Liver (tissue), 8 donors: ENCODE measurements at regions not wholly inside any gene's neighbourhood (a gene's known extent, or its start where the extent isn't known, plus 50 kb on each side); places are given as distances from the start of the nearest gene placed in this dataset.

Source experiments
- DNase-seq: peaks from one replicate; pipeline ENCODE4 v3.0.0-alpha.2; 2017; ENCODE audit warnings: low spot score
- H3K27ac ChIP-seq, 2 donors: one replicate each; pipeline ENCODE4 v1.7.0; 2013; ENCODE audit warnings: inconsistent platforms in 2 of 2, low read length in 2 of 2, control low read depth in 1 of 2, low read depth in 1 of 2, mild to moderate bottlenecking in 1 of 2
- H3K27me3 ChIP-seq, 4 donors: one replicate each; pipeline versions ENCODE4 v1.6.1 to v1.7.0; 2013; ENCODE audit warnings: low read length in 3 of 4, inconsistent platforms in 1 of 4, mild to moderate bottlenecking in 1 of 4, moderate library complexity in 1 of 4; ENCODE audit not compliant: control insufficient read depth in 4 of 4, insufficient read depth in 4 of 4
- H3K36me3 ChIP-seq, 4 donors: one replicate each; pipeline versions ENCODE4 v1.6.1 to v1.7.0; 2013; ENCODE audit warnings: low read length in 3 of 4, mild to moderate bottlenecking in 3 of 4, low read depth in 1 of 4, moderate library complexity in 1 of 4; ENCODE audit not compliant: control insufficient read depth in 4 of 4, insufficient read depth in 3 of 4
- H3K4me1 ChIP-seq, 4 donors: one replicate each; pipeline versions ENCODE4 v1.6.1 to v1.7.0; 2013; ENCODE audit warnings: low read length in 3 of 4, mild to moderate bottlenecking in 3 of 4, moderate library complexity in 1 of 4; ENCODE audit not compliant: control insufficient read depth in 4 of 4, insufficient read depth in 4 of 4
- H3K4me3 ChIP-seq, 3 donors: one replicate each; pipeline versions ENCODE4 v1.6.1 to v1.7.0; 2013; ENCODE audit warnings: low read length in 3 of 3, control low read depth in 1 of 3, low read depth in 1 of 3, mild to moderate bottlenecking in 1 of 3
- H3K9ac ChIP-seq, 2 donors: one replicate each; pipeline ENCODE4 v1.7.0; 2013; ENCODE audit warnings: low read length in 2 of 2, mild to moderate bottlenecking in 2 of 2, moderate library complexity in 2 of 2, control low read depth in 1 of 2, low read depth in 1 of 2
- H3K9me3 ChIP-seq, 4 donors: one replicate each; pipeline versions ENCODE4 v1.6.1 to v1.7.0; 2013; ENCODE audit warnings: low read length in 3 of 4; ENCODE audit not compliant: control insufficient read depth in 4 of 4
- EGR1 ChIP-seq, 2 donors: IDR thresholded peaks; 2 replicates each; pipeline ENCODE4 v1.6.1; 2016 to 2018; ENCODE audit warnings: antibody characterized with exemption in 2 of 2, low read depth in 2 of 2
- FOXA1 ChIP-seq: IDR thresholded peaks from 2 replicates; pipeline ENCODE4 v1.6.1; 2016; ENCODE audit warnings: antibody characterized with exemption
- FOXA2 ChIP-seq: IDR thresholded peaks from 2 replicates; pipeline ENCODE4 v1.6.1; 2016; ENCODE audit warnings: antibody characterized with exemption
- HNF4A ChIP-seq, 2 donors: conservative IDR thresholded peaks; 2 replicates each; pipeline ENCODE4 v1.6.1; 2016; ENCODE audit warnings: antibody characterized with exemption in 2 of 2, mild to moderate bottlenecking in 2 of 2
- HNF4G ChIP-seq: IDR thresholded peaks from 2 replicates; pipeline ENCODE4 v1.6.1; 2016; ENCODE audit warnings: antibody characterized with exemption
- JUND ChIP-seq, 2 donors: IDR thresholded peaks; 2 replicates each; pipeline ENCODE4 v1.6.1; 2016; ENCODE audit warnings: antibody characterized with exemption in 2 of 2
- MAX ChIP-seq: IDR thresholded peaks from 2 replicates; pipeline ENCODE4 v1.6.1; 2016; ENCODE audit warnings: antibody characterized with exemption
- RAD21 ChIP-seq, 2 donors: IDR thresholded peaks; 2 replicates each; pipeline ENCODE4 v1.6.1; 2016; ENCODE audit warnings: antibody characterized with exemption in 2 of 2, mild to moderate bottlenecking in 2 of 2
- REST ChIP-seq: IDR thresholded peaks from 2 replicates; pipeline ENCODE4 v1.6.1; 2016; ENCODE audit warnings: antibody characterized with exemption, mild to moderate bottlenecking
- RXRA ChIP-seq, 2 donors: IDR thresholded peaks; 2 replicates each; pipeline ENCODE4 v1.6.1; 2017 to 2018; ENCODE audit warnings: antibody characterized with exemption in 2 of 2, mild to moderate bottlenecking in 1 of 2
- SP1 ChIP-seq: IDR thresholded peaks from 2 replicates; pipeline ENCODE4 v1.6.1; 2018; ENCODE audit warnings: antibody characterized with exemption, mild to moderate bottlenecking
- TAF1 ChIP-seq: conservative IDR thresholded peaks from 2 replicates; pipeline ENCODE4 v1.6.1; 2016; ENCODE audit warnings: antibody characterized with exemption, mild to moderate bottlenecking
- YY1 ChIP-seq: IDR thresholded peaks from 2 replicates; pipeline ENCODE4 v1.6.1; 2016; ENCODE audit warnings: antibody characterized with exemption, mild to moderate bottlenecking
- WGBS: extraction: QIAGEN DNeasy Blood & Tissue Kit; methylation state at CpG from one replicate; pipeline ENCODE4 v1.1.7; 2013; 5-methylcytosine and 5-hydroxymethylcytosine counted together
- TF ChIP-seq, protein P1 (sequence below): IDR thresholded peaks from 2 replicates; pipeline ENCODE4 v1.6.1; 2016; ENCODE audit warnings: antibody characterized with exemption
- TF ChIP-seq, protein P2 (sequence below): IDR thresholded peaks from 2 replicates; pipeline ENCODE4 v1.6.1; 2016; ENCODE audit warnings: antibody characterized with exemption
- TF ChIP-seq, protein P3 (sequence below): fragments of 150-350 bp; IDR thresholded peaks from 2 replicates; pipeline ENCODE4 v1.5.1; 2017; ENCODE audit warnings: improper control_type of control experiment, low read depth, low read length; ENCODE audit not compliant: missing input control
- donor health status: healthy.
- donor health status: healthy.
- donor health status: healthy.
- donor health status: healthy.
- donor health status: healthy.

- no peak for DNase-seq
- Histone ChIP-seq H3K9ac (no peak overlapping the region), H3K4me3 (no peak overlapping the region), H3K9me3 (no peaks in the 10 kb centered on the region), H3K27ac (no peak overlapping the region), H3K4me1 (no peaks in the 10 kb centered on the region), H3K36me3 (no peaks in the 10 kb centered on the region), H3K27me3 (no peaks in the 10 kb centered on the region)
- WGBS = 75% methylated on average over 4 of the region's 4 CpGs
- TF ChIP-seq REST (no peak), HNF4A (conservative IDR thresholded peaks at IDR 0.05) (no peak), JUND (IDR thresholded peaks at IDR 0.05) (no peak), FOXA2 (no peak), YY1 (no peak), RAD21 (IDR thresholded peaks at IDR 0.05) (no peak), SP1 (no peak), RXRA (IDR thresholded peaks at IDR 0.05) (no peak), HNF4G (no peak), EGR1 (IDR thresholded peaks at IDR 0.05; ENCODE audit: low read depth in 2 of 2) (no peak), TAF1 (no peak), MAX (no peak), FOXA1 (no peak)
- TF ChIP-seq, protein P1, sequence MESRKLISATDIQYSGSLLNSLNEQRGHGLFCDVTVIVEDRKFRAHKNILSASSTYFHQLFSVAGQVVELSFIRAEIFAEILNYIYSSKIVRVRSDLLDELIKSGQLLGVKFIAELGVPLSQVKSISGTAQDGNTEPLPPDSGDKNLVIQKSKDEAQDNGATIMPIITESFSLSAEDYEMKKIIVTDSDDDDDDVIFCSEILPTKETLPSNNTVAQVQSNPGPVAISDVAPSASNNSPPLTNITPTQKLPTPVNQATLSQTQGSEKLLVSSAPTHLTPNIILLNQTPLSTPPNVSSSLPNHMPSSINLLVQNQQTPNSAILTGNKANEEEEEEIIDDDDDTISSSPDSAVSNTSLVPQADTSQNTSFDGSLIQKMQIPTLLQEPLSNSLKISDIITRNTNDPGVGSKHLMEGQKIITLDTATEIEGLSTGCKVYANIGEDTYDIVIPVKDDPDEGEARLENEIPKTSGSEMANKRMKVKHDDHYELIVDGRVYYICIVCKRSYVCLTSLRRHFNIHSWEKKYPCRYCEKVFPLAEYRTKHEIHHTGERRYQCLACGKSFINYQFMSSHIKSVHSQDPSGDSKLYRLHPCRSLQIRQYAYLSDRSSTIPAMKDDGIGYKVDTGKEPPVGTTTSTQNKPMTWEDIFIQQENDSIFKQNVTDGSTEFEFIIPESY = no peak
- TF ChIP-seq, protein P2, sequence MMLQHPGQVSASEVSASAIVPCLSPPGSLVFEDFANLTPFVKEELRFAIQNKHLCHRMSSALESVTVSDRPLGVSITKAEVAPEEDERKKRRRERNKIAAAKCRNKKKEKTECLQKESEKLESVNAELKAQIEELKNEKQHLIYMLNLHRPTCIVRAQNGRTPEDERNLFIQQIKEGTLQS = no peak
Measured at GRCh38 chr7:27347276-27347640, 104.7 kb downstream of the EVX1 start.

DNA sequence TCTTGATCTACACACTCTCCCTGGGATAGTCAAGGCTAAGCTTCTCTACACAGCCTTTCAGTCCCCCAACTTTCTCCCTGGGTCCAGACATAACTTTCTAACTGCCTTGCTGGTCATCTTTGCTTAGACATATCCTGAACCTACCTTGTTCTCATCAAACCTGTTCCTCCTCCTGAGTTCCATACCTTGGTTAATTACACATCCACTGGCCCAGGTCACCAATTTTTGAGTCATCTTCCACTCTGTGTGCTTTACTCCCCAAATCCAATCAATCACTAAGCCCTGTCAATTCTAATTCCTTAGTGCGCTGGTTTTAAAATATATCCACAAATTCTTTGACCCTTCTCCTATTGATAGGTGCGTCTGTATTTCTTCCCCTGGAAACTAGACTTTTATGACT, 107.0 kb downstream of the EVX1 start:
- WGBS = 94% methylated on average over 2 of the region's 2 CpGs
- Histone ChIP-seq H3K9ac (no peak overlapping the region), H3K27me3 (no peaks in the 10 kb centered on the region), H3K36me3 (no peaks in the 10 kb centered on the region), H3K9me3 (no peaks in the 10 kb centered on the region), H3K27ac (no peak overlapping the region), H3K4me1 (no peaks in the 10 kb centered on the region), H3K4me3 (no peak overlapping the region)
- TF ChIP-seq, protein P3, sequence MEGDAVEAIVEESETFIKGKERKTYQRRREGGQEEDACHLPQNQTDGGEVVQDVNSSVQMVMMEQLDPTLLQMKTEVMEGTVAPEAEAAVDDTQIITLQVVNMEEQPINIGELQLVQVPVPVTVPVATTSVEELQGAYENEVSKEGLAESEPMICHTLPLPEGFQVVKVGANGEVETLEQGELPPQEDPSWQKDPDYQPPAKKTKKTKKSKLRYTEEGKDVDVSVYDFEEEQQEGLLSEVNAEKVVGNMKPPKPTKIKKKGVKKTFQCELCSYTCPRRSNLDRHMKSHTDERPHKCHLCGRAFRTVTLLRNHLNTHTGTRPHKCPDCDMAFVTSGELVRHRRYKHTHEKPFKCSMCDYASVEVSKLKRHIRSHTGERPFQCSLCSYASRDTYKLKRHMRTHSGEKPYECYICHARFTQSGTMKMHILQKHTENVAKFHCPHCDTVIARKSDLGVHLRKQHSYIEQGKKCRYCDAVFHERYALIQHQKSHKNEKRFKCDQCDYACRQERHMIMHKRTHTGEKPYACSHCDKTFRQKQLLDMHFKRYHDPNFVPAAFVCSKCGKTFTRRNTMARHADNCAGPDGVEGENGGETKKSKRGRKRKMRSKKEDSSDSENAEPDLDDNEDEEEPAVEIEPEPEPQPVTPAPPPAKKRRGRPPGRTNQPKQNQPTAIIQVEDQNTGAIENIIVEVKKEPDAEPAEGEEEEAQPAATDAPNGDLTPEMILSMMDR = no peak
- no peak for TF ChIP-seq HNF4G
- DNase-seq = no peak
